ENCODE measurements at regions not wholly inside any gene's neighbourhood (a gene's known extent, or its start where the extent isn't known, plus 50 kb on each side); places are given as distances from the start of the nearest gene placed in this dataset.

DNA sequence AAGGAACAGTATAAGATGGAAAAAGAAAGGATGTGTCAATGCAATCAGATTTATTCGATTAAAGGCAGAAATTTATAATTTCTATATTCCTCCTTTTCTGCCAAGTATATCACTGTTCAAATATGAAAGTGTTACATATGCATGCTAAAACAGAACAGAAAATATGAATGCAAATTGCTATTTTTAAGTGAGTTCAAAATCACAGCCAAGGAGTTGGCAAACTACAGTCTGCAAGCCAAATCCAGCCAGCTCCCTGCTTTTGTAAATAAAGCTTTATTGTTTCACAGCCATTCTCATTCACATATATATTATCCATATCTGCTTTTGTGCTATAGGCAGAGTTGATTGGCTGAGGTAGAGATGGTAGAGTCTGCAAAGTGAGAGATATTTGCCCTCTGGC lies 747.2 kb downstream of the ANKRD7 start:
- H3K4me3 ChIP-seq (ENCODE audit: control insufficient read depth in 2 of 3, extremely low read depth in 1 of 3, insufficient read depth in 2 of 3, low read depth in 1 of 3, low read length in 3 of 3): no peak overlapping the region
- no peak overlapping the region for H3K9ac ChIP-seq (ENCODE audit: control insufficient read depth, extremely low read depth, insufficient read depth, low read length)
- DNase-seq (ENCODE audit: low read depth, low spot score) (no peak), FAIRE-seq (no peak)
- no peaks in the 10 kb centered on the region for H3K79me2 ChIP-seq (ENCODE audit: control insufficient read depth, insufficient read depth, low read length)
- dilution Hi-C loops (cut with MboI; ENCODE audit: extremely low pct_ligation_motif_present, low sequenced_read_pairs): no loop called here
- H3K4me1 ChIP-seq (ENCODE audit: control insufficient read depth, extremely low read depth, insufficient read depth, low read length): no peaks in the 10 kb centered on the region
- no peak overlapping the region for H2AFZ ChIP-seq (ENCODE audit: control insufficient read depth, low read length)
- no peaks in the 10 kb centered on the region for H4K20me1 ChIP-seq (ENCODE audit: control insufficient read depth, extremely low read depth, insufficient read depth, low read length)
- TF ChIP-seq, protein P1, sequence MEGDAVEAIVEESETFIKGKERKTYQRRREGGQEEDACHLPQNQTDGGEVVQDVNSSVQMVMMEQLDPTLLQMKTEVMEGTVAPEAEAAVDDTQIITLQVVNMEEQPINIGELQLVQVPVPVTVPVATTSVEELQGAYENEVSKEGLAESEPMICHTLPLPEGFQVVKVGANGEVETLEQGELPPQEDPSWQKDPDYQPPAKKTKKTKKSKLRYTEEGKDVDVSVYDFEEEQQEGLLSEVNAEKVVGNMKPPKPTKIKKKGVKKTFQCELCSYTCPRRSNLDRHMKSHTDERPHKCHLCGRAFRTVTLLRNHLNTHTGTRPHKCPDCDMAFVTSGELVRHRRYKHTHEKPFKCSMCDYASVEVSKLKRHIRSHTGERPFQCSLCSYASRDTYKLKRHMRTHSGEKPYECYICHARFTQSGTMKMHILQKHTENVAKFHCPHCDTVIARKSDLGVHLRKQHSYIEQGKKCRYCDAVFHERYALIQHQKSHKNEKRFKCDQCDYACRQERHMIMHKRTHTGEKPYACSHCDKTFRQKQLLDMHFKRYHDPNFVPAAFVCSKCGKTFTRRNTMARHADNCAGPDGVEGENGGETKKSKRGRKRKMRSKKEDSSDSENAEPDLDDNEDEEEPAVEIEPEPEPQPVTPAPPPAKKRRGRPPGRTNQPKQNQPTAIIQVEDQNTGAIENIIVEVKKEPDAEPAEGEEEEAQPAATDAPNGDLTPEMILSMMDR (optimal IDR thresholded peaks at IDR 0.05 in 1 of 3, IDR thresholded peaks at IDR 0.05 in 1 of 3, conservative IDR thresholded peaks at IDR 0.05 in 1 of 3; ENCODE audit: extremely low read depth in 1 of 3, insufficient read depth in 2 of 3, low read length in 3 of 3): no peak
- H3K27me3 ChIP-seq (ENCODE audit: control insufficient read depth, extremely low read depth, insufficient read depth, low read length): no peaks in the 10 kb centered on the region
- no peak overlapping the region for H3K4me2 ChIP-seq (ENCODE audit: control insufficient read depth, extremely low read depth, insufficient read depth, low read depth, low read length)
- no peak overlapping the region for H3K27ac ChIP-seq (ENCODE audit: control insufficient read depth, insufficient read depth, low read length)
- no peaks in the 10 kb centered on the region for H3K9me1 ChIP-seq (ENCODE audit: control insufficient read depth, extremely low read depth, insufficient read depth, low read length)
- no peaks in the 10 kb centered on the region for H3K9me3 ChIP-seq (ENCODE audit: control insufficient read depth, low read depth, low read length)
- no peaks in the 10 kb centered on the region for H3K36me3 ChIP-seq (ENCODE audit: control insufficient read depth in 2 of 2, extremely low read depth in 1 of 2, insufficient read depth in 2 of 2, low read length in 2 of 2)

DNA sequence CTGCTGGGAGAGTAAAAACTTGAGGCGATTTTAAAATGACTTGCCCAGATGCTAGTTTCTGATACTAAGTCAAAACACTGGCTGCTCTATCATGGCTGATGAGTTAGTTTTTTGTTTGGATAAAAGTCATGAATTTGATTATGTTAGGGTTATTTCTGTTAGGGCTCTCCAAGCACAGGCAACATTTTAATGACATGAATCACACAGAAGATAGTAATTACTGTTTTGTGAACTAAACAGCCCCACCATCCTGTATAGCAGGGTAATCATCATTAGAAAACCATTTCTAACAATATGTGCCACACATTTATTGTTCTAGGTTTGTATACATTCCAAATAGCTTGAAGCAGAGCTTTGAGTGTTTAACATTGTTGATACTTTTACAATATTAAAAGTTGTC lies 750.3 kb downstream of the ANKRD7 start:
- H3K4me2 ChIP-seq (ENCODE audit: control insufficient read depth, extremely low read depth, insufficient read depth, low read depth, low read length): no peak overlapping the region
- no peak overlapping the region for H2AFZ ChIP-seq (ENCODE audit: control insufficient read depth, low read length)
- FAIRE-seq: no peak
- H3K27me3 ChIP-seq (ENCODE audit: control insufficient read depth, extremely low read depth, insufficient read depth, low read length): no peaks in the 10 kb centered on the region
- no peaks in the 10 kb centered on the region for H3K9me1 ChIP-seq (ENCODE audit: control insufficient read depth, extremely low read depth, insufficient read depth, low read length)
- TF ChIP-seq EZH2 (IDR thresholded peaks at IDR 0.05; ENCODE audit: low read length): no peak
- TF ChIP-seq, protein P1 (optimal IDR thresholded peaks at IDR 0.05 in 1 of 3, IDR thresholded peaks at IDR 0.05 in 1 of 3, conservative IDR thresholded peaks at IDR 0.05 in 1 of 3; ENCODE audit: extremely low read depth in 1 of 3, insufficient read depth in 2 of 3, low read length in 3 of 3): no peak
- dilution Hi-C loops (cut with MboI; ENCODE audit: extremely low pct_ligation_motif_present, low sequenced_read_pairs): no loop called here
- no peaks in the 10 kb centered on the region for H3K9me3 ChIP-seq (ENCODE audit: control insufficient read depth, low read depth, low read length)
- no peak for DNase-seq (ENCODE audit: low read depth, low spot score)
- H3K27ac ChIP-seq (ENCODE audit: control insufficient read depth, insufficient read depth, low read length): no peak overlapping the region
- H3K36me3 ChIP-seq (ENCODE audit: control insufficient read depth in 2 of 2, extremely low read depth in 1 of 2, insufficient read depth in 2 of 2, low read length in 2 of 2): no peaks in the 10 kb centered on the region
- no peaks in the 10 kb centered on the region for H3K4me1 ChIP-seq (ENCODE audit: control insufficient read depth, extremely low read depth, insufficient read depth, low read length)
- H3K4me3 ChIP-seq (ENCODE audit: control insufficient read depth in 2 of 3, extremely low read depth in 1 of 3, insufficient read depth in 2 of 3, low read depth in 1 of 3, low read length in 3 of 3): no peak overlapping the region
- no peaks in the 10 kb centered on the region for H3K79me2 ChIP-seq (ENCODE audit: control insufficient read depth, insufficient read depth, low read length)
- H3K9ac ChIP-seq (ENCODE audit: control insufficient read depth, extremely low read depth, insufficient read depth, low read length): no peak overlapping the region
- H4K20me1 ChIP-seq (ENCODE audit: control insufficient read depth, extremely low read depth, insufficient read depth, low read length): no peaks in the 10 kb centered on the region

All from keratinocyte (primary cell).